GM18520 (cell line): ENCODE measurements at regions not wholly inside any gene's neighbourhood (a gene's known extent, or its start where the extent isn't known, plus 50 kb on each side); places are given as distances from the start of the nearest gene placed in this dataset.
"Not testable (repeated sequence)": the region's sequence is repeated elsewhere in the genome, so short reads cannot be mapped to it uniquely, and the experiment has no call there.

Source experiments
- ATAC-seq: cut with Tn5 transposase; IDR thresholded peaks from one replicate; pipeline ENCODE4 v1.9.1; 2021; ENCODE audit not compliant: unreplicated experiment

- not testable (repeated sequence) for ATAC-seq
Measured at GRCh38 chr20:41685145-41685544, 67.0 kb upstream of the CHD6 start.

GRCh38 chr20:41678799-41679198, 60.6 kb upstream of the CHD6 start:
- no peak for ATAC-seq

- no peak for ATAC-seq
Measured at GRCh38 chr20:41672282-41672681, 54.1 kb upstream of the CHD6 start.

- no peak for ATAC-seq
Measured at GRCh38 chr20:41671143-41671542, 53.0 kb upstream of the CHD6 start.

GRCh38 chr20:41670631-41671030, 52.5 kb upstream of the CHD6 start:
- no peak for ATAC-seq

GRCh38 chr20:41669708-41670263, 51.6 kb upstream of the CHD6 start:
- ATAC-seq, result no peak

GRCh38 chr20:41668057-41668749, 50.0 kb upstream of the CHD6 start:
- ATAC-seq, result no peak
